Muscle of back (tissue), 3 donors: ENCODE measurements at regions not wholly inside any gene's neighbourhood (a gene's known extent, or its start where the extent isn't known, plus 50 kb on each side); places are given as distances from the start of the nearest gene placed in this dataset.
"Not testable (repeated sequence)": the region's sequence is repeated elsewhere in the genome, so short reads cannot be mapped to it uniquely, and the experiment has no call there.

Experiments used
- DNase-seq, 3 donors: peaks; one replicate each; pipeline versions ENCODE4 v3.0.0 to v3.0.0-alpha.2; 2013

DNA sequence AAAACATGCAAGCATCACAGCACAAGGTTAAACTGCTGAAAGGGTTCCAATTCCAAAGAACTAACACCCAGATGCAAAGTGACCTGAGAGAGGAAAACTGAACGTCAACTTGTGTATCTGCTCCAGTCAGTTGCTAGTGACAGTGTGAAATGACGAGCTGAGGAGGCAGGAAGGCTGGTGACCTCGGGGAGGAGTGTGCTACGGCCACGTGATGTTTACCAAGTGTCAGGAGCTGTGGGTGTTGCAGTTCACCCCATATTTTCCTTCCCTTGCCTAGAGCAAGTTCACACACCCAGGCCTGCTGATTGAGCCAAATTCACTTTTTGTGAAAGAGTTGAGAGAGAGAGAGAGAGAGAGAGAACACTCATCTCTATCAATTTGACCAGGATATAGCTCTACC, 231.6 kb upstream of the ANKH start:
- DNase-seq = no peak

DNA sequence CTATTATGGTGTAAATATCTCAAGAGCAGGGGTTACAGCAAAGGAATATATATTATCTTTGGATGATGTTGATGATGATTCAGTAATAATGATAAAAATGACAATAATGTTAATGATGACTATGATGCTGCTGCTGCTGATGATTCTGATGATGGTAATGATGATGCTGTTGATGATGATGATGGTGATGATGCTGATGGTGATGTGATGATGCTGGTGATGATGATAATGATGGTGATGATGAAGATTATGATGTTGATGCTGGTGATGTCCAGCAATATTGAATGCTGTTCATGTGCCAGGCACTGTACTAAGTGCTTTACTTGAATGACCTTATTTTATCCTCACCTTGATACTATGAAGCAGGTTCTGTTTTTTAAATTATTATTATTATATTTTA, 226.0 kb upstream of the ANKH start:
- no peak for DNase-seq

DNA sequence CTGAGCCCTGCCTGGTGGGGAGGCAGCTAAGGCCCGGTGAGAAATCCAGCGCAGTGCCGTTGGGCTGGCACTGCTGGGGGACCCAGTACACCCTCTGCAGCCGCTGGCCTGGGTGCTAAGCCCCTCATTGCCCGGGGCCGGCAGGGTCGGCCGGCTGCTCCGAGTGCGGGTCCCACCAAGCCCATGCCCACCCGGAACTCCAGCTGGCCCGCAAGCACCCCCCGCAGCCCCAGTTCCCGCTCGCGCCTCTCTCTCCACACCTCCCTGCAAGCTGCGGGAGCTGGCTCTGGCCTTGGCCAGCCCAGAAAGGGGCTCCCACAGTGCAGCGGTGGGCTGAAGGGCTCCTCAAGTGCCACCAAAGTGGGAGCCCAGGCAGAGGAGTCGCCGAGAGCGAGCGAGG, 225.1 kb upstream of the ANKH start:
- not testable (repeated sequence) for DNase-seq

DNA sequence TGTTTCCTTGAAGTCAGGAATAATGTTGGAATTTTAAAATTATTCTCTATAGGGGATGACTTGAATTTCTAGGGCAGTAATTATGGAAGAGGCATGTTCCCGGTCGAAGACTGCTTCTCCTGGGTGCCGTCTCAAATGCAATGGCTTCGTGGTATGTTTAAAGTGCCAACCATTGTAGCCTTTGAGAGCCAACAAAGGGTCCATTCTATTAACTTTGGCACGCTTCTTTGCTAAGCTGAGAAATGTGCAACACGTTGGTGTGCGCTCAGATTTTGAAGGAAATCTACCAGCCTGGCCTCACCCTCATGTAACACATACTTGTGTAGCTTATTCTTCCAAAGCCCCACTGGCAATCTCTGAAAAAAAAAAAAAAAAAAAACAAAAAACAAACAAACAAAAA, 221.2 kb upstream of the ANKH start:
- DNase-seq = no peak

DNA sequence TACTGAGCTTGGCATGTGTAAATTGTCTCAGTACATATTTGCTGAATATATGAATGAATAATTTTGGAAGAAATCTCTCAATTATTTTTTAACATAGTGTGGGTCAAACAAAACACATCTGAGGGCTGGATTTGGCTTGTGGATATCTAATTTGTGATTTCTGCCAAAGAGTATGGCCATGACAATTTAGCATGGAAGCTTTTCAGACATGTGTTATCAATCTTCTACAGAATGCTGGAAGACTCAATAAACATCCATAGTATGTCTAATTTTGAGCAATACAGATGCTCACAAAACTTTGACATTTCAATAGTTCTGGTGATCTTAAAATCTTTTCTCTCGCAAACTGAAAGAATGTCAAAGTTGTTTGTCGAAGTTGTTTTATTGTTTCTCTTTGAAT, 214.1 kb upstream of the ANKH start:
- DNase-seq = peak in 2 of 3 donors; percentile 25 to 42

DNA sequence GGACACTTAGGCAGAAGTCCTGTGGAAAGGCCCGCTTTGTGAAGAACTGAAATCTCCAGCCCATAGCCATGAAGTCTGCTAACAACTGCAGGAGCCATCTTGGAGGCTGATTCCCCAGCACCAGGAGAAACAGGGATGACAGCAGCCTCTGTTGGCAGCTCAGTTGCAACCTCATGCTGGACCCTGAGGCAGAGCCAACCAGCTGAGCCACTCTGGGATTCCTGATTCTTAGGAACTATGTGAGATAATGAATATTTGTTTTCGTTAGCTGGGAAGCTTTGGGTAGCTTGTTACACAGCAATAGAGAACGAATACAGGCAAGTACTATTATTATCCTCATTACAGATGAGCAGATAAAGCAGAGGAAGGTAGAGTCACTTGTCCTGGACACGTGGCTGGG, 210.5 kb upstream of the ANKH start:
- no peak for DNase-seq

DNA sequence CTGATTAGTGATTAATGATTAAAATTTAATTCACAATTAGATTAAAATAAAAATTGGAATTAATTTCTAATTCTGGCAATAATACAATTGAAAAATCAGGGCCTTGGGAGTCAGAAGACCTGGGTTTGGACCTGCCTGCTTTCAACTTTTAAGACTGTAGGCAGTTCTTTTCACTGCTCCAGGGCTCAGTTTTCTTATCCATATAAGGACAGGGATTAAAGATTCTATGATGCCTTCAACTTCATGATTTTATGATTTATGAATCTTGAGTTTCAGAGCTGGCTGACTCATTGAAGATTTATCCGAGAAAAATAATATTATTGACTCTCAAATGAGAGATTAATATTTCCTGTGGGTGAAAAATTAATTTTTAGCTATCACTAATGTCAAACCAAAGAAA, 208.6 kb upstream of the ANKH start:
- DNase-seq = no peak

DNA sequence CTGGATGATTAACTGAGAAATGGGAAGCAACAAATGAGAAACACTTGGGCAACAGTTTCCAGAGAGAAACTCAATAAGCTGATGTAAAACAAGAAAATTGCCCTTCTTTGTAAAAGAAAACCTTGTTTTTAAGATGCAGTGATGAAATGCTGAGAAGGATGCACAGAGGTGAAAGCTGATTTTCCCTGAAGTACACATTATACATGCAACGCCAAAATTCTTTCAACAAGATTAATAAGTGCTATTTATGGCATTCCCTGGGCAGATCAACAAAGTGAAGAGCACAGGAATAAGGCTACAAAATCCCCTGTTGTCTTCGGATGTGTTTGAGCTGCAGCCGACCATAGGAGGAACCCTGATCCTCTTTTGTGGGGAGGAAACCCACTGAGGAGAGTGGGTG, 208.0 kb upstream of the ANKH start:
- peak in 2 of 3 donors; percentile 55 to 68 for DNase-seq

DNA sequence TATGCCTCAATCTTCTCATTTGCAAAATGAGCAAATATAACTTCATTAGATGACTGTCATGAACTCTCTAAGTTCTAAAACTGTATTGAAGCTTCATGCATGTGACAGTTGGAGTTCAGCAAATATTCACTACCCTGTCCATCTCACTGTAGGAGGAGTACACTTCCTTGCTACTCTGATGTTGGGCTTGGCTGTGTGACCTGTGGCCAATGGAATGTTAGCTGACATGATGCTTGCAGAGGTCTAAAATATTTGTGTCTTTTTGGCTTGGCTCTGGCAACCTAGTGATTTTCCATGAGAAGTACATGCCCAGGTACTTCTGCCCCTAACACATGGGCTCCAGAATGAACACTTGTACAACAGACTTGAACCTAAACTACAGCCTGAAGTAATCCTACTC, 203.1 kb upstream of the ANKH start:
- DNase-seq = no peak

DNA sequence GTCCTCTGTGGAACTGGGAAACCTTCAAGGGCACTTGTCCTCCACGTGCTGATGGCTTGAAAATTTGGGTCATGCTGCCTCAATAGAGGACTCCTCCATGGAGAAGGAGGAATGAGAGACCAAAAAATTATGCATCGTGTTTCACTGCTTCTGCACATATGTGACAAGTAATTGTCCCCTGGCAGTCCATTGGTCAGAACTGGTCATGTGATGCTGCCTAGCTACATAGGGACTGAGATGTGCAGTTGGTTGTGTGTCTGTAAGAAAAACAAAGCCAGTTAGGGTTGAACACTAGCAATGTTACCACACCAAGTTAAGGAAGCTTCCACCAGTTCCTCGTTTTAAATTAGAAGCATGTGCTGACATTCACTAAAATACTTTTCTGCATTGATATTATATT, 201.9 kb upstream of the ANKH start:
- DNase-seq = no peak

DNA sequence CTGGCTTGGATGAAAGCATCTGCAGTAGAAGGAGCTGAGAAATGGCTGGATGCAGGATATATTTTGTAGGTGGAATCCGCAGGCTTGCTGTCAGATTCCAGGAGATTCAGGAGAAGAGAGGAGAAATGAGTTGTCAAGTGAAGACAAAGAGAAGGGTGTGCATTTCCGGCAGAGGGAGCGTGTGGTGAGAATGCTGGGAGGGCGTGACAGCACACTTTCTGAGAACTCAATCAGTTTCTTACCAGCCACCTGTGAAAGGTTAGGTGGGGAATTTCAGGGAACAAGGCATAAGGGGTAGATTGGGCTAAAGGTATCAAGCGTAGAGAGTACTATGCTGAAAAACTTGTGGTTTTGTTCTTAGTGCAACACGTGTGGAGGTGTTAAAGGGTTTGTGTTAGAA, 199.3 kb upstream of the ANKH start:
- DNase-seq = no peak

DNA sequence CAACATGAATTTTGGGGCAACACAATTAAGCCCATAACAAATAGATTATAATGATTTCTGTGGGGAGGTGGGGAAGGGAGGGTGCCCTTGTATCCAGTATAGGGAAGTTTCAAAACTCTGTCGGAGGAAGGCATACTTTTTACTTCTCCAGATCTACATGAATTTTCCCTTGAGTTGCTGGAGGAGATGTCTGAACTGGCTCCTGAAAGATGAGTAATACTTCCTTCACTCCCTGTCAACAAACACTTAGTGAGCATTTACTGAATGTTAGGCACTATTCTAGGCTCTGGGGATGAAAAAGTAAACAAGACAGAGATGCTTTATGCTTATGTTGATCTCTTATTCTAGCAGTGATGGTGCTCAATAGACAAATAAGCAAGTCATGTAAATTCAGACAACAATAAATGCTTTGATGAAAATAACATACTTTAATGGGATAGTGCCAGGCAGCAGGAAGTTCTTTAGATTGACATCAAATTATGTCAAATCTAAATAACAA, 197.9 kb upstream of the ANKH start:
- no peak for DNase-seq

DNA sequence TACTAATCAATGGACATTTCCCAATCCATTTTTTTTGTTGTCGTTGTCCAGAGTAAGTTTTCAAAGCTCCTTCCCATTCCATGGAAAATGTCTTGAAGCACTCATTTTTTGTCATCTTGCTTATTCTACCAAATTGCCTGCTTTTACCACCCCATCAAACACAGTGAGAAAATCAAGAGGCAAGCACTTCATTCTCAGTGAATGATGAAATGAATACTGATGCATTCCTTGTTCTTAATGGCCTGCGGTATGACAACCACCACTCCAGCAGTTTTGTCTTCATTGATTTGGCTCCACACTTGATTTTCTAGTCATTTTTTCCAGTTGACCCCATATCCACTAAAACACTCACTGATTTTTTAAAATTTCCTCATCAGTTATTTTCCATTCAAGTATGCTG, 193.5 kb upstream of the ANKH start:
- DNase-seq = no peak

DNA sequence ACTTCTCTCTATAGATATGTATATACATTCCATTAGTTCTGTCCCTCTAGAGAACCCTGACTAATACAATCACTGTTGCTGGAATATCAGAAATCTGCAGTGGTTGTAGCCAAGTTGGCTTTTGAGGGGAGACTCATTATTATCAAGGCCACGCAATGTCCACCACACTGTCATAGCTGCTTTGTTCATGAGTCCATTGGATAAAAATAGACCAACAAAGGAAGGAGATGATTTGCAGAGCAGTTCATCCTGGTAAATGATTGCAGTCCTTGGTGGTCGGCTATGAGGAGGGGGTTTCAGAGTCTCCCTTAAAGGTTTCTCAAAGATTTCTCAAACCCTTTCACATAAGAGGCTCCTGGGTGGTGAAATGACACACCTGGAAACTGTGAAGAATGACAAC, 192.8 kb upstream of the ANKH start:
- no peak for DNase-seq

DNA sequence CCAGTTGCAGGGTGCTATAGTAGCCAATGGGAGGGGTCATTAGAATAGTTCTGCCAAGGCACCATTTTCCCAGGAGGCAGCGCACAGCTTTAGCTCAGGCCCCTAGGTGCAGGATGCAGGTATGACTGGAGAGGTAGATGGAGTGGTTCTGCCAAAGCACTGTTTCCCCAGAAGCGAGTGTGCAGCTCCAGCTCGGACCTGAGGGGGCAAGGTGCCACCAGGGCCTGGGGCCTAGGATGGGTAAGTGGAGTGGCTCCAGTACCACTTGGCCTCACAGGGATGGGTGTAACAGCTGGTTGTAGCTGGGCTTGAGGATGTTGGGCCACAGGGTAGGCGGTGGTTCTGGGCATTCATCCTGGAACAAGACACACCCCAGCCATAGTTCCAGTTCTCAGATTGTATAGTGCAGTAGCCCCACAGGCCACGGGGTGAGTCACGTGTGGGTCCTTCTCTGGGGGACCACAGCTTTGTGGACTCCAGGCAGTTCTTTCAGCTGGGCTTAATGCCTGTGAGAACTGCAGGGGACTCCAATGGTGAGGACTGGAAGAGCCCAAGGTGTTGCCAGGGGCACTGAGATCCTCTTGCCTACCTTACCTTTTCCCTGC, 185.5 kb upstream of the ANKH start:
- no peak for DNase-seq

DNA sequence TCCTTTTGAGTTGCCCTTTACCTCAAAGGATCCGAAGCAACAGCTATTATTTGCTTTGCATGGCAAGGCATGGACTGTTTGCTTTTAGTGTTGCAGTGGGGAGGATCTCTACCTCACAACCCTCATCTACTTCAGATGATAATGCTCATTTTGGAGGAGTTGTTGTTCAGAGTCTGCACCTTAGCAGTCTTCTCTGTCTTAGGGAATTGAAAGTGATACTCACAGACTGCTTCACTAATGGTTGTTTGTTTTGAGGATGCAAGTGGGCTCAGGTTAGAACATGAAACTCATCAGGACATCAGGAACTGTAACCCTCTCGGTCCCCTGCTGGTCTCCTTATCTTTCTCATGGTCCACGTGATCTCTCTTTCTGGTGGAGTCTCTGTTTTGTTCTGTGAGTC, 172.9 kb upstream of the ANKH start:
- DNase-seq = no peak

DNA sequence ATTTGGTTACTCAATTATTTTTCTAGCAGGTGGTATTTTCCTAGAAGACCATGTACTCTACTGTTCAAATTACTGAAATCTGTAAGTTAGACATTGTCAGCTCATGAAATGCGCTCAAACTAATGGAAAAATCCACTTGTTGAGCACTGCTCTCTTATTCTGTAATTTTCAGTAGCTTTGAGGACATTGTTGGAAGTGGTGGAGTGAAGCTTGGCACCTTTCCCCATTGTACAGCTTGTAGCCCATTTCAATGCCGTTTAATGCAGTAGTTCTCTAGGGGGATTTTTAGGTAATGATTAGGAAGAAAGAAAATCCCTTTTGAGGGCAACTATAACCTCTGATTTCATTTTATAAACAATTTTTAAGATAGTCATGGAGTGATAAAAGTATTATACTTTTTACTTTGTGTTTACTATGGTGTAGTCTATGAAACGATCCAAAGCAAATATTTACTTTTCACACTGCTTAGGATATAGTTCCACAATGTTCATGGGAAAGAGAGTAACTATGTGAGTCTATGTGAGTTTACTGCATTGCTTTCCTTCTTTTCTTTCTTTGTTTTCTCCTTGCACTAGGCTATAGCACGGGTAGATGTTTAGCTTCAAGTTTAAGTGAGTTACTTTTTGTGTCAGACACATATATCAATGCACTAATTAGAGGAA, 165.8 kb upstream of the ANKH start:
- no peak for DNase-seq

DNA sequence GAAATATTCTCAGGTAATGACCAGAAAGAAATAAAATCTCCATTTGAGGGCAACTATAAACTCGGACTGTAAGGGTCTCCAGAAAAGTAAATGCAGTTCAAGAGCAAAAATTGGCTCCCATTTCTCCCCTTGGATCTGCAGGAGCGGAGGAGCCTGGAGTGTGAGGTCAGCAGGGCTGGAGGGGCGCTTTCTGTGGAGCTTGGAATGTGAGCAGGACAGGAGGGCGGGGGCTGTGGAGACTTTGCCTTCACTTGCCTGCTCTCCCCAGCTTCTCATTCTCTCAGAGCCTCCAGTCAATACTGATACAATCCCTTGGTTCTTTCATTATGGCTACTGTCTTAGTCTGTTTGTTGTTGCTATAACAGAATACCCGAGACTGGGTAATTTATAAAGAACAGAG, 162.8 kb upstream of the ANKH start:
- no peak for DNase-seq

DNA sequence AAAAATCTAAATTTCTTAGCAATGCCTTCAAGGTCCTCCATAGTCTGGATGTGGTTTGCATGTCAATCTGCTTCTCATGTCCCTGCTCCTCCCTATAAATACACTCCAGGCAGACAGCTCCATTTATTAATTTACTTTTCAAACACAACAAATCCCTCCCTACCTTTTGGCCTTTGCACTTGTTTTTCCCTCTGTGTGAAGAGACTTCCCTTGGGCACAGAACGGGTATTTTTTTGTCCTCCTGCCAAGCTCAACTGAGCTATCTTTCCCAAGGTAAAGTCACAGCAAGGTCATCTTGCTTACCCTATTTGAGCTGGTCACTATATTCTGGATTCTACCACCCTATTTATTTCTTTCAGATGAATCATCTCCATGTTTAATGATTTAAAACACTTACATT, 159.6 kb upstream of the ANKH start:
- no peak for DNase-seq

DNA sequence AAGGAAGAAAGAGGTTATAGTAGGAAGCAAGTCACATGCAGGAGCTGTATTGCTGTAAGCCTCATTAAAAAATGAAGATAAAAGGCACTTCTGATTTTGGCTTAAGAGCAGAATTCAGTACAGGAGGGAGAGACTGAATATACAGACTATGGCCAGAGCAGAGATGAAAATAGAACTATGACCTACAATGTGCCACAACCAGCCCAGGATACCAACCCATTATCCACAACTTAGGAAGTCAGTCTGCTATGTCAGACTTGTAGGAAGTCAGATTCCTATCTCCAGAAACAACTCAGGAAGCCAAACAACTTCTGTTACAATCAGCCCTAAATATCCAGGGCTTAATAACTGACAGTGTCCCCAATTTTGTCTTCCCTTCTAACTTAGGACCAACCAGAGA, 156.2 kb upstream of the ANKH start:
- DNase-seq = no peak

DNA sequence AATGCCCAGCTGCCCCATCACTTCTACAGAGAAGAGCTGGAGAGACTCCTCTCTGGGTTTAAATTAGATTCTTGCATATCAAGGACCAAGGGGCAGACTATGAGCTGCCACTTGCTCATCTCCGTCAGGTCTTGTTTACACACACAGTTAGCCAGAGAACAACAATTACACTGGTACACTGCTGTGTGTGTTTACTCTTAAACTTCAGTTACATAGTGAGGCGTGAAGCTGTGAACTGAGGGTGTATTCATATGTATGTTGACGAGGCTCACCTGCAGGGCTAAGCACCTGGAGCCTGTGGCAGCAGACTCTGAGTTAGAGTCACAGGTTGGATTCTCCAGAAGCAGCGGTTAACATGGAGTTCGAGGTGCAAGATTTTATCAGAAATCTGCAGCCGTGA, 155.4 kb upstream of the ANKH start:
- no peak for DNase-seq

DNA sequence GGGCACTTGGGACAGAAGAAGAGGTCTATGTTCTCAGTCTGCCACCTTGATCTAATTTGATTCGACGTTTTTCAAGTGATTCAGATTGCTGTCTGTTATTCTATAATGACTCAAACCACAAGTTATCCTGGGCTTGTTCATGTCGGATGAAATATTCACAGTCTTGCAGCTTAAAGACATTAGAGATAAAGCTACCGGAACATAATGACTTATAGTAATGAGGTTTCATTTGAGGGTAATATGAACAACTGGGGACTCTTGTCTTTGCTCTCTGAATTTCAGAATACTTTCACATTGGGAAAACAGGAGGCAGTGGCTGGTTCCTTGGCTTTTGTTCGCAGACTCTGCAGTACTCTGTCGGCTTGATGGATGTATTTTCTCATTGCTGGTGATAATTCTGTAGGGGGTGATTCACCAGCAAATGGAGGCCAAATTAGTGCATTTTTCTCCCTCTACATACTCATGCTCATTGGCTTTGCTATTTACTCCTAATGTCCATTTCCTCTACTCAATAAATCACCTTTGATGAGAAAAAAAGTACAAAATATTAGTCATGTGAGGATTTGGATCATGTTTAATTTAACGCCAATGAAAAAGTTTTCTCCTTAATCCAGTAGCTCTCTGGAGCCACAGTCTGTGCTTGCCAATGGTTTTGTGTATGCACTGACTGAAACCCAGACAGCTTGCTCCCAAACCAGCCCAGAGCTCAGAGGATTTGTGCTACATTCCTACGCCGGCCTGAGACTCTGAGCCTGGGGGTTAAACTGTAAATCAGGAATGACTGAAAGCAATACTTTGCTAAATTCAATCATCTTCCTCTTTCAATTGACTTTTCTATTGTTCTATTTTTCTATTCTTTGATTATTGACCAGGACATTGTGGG, 154.7 kb upstream of the ANKH start:
- DNase-seq = peak in 2 of 3 donors; percentile 32 to 76

DNA sequence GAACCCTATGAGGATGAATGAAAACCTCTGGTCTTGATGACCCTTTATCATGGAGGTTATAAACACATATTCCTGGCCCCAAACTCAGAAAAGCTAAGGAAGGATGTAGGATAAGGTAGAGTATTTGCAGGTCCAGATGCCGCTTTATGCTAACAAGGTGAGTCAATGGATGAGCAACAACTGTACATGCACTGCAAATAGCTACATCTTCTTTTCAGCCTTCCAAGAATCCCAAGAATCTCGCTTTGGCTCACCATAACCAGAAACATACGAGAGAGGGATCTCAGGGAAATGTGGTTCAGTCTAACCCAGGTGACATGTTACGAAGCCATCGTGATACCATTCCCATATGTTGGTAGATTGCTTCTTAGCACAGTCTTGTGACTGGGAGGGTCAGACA, 152.3 kb upstream of the ANKH start:
- DNase-seq = no peak
